GM19043 (cell line): ENCODE measurements at regions not wholly inside any gene's neighbourhood (a gene's known extent, or its start where the extent isn't known, plus 50 kb on each side); places are given as distances from the start of the nearest gene placed in this dataset.

ENCODE experiments used
- ATAC-seq: cut with Tn5 transposase; IDR thresholded peaks from one replicate; pipeline ENCODE4 v1.9.1; 2021; ENCODE audit warnings: low read depth; ENCODE audit not compliant: unreplicated experiment

GRCh38 chr4:63663870-63664269 is 745.4 kb downstream of the TECRL start:
- no peak for ATAC-seq

DNA sequence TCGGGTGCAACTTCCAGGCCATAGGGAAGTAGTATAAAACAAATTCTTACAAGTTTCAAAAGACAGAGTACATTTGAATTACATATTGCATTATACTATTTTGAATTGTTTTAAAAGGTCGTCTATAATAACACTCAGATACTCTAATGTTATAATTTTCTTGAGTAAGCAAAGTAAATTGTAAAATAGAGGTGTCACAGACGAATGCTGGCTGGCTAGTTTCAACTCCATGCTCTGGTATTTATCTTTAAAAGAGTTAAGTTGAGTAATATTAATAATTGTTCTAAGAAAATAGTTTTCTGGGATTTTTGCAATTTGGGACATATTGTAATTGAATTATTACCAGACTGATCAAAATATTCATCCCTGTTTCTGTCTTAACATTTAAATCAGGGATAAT is 764.9 kb downstream of the TECRL start:
- no peak for ATAC-seq

GRCh38 chr4:63637270-63637669 is 772.0 kb downstream of the TECRL start:
- ATAC-seq, result no peak

DNA sequence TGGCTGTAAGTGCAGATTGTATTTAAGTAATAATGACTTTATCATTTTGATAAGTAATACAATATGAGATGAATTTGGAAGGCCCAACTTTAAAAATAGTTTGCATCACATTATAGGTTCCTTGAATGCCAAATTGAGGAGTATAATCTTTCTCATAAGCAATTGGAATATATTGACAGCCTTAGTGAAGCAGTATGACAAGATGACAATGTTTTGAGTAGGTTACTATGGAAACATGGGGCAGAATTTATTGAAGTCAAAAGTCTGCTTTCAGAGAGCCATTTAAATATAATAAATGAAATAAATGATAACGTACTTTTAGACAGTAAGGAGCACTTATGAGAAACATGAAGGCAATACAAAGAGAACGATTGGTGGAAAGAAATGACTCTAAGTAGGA is 776.4 kb downstream of the TECRL start:
- no peak for ATAC-seq

DNA sequence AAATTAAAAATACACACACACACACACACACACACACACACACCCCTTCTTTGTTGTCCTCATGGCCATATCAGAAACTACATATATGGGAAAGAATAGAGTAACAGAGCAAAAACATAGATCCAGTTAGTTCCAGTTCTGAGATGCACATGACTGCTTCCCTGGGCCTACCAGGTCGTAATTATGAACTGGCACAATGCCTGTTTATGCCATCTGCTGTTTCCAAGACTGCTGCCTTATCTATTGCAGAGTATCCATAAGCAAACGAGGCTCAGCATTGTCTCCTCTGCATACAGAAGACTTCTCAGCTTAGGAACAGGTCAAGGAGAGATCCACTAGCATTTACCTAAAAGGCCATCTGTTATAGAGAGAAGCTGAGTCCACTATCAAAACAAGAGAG is 789.0 kb downstream of the TECRL start:
- ATAC-seq, result no peak

GRCh38 chr4:63619771-63620170 is 789.5 kb downstream of the TECRL start:
- ATAC-seq, result no peak

- no peak for ATAC-seq
Observed at GRCh38 chr4:63618883-63619718, 790.1 kb downstream of the TECRL start.

DNA sequence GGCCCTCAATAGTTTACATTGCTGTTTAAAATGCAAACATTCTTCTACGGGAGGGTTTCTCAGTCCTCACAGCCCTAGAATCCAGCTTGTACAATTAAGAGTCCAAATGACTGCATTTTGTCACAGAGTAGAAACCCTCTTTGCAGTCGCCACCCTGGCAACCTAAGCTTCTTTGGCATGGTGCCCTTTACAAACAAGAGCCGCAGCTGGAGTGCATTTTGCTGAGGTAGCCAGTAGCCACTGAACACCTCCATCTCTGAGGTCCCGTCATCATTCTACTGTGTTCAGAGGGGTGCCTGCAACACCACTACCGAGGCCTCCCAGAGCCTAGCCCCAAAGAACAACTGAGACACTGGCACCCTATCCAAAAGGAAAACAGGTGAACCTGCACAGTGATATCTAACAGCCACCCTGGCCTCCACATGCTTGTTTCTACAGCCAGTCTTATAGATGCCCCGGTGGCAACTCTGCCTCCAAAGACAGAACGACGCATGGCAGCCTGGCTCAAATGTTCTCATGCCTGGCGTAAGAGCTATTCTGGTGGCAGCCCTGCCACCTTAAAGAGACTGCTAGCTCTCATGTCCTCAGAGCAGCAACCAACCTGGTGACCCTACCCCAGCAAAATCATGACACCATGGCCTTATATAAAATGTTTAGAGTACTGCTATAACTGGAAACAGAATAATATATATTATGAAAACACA is 801.9 kb downstream of the TECRL start:
- no peak for ATAC-seq

- ATAC-seq, result no peak
Observed at GRCh38 chr4:63589796-63590195, 819.5 kb downstream of the TECRL start.

DNA sequence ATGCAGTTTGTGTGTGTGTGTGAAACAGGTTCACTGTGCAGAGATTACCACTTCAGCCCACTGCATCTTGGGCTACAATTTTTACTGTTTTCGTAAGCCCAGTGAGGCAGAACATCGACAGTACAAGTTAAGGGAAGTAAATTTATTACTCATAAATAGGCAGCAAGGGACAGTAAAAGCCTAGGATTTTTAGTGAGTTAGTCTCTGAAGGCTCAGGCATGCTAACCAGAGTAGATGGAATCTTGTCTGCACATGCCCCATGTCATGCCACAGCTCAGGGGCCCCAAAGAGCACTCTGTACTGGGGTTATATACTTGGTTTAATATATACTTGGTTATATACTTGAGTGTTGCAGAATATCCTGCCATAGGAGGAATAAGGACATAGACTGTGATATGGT is 825.7 kb downstream of the TECRL start:
- ATAC-seq, result no peak

GRCh38 chr4:63583007-63583406 is 826.2 kb downstream of the TECRL start:
- no peak for ATAC-seq

- ATAC-seq, result no peak
Observed at GRCh38 chr4:63580796-63581475, 828.3 kb downstream of the TECRL start.

DNA sequence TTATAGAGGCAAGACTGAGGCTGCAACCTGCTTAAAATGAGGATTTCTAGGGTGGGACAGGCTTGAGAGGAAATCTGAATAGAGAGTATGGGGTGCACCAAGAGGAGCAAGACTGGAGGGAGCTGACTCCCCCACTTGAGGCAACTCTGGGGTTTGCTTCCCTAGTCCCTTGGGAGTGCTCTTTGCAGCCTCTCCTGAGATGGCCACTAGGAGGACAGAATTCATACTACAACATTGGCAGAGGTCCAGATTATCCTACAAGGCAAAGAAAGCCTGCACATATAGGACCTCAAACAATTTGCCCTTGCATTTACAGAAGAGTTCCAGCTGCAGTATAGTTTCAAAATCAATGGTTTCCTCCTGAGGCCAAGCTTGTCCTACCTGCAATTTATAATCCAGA is 830.9 kb downstream of the TECRL start:
- ATAC-seq, result no peak

DNA sequence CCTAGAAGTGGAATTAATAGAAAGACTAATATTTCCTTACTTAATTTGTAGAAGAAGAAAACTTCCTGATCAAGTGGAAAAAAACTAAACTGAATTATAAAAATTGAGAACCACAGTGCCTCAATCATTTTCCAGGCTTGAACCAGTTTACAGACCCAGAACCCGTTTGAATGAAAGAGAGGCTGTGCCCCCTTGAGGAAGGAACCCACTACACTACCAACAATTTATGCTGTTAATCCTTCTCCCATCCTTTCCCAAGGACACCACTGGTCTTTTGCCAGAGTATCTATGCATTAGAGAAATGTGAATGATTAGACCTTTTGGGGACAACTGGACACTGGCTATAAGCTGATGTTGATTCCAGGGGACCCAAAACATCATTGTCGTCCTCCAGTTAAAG is 842.6 kb downstream of the TECRL start:
- no peak for ATAC-seq

DNA sequence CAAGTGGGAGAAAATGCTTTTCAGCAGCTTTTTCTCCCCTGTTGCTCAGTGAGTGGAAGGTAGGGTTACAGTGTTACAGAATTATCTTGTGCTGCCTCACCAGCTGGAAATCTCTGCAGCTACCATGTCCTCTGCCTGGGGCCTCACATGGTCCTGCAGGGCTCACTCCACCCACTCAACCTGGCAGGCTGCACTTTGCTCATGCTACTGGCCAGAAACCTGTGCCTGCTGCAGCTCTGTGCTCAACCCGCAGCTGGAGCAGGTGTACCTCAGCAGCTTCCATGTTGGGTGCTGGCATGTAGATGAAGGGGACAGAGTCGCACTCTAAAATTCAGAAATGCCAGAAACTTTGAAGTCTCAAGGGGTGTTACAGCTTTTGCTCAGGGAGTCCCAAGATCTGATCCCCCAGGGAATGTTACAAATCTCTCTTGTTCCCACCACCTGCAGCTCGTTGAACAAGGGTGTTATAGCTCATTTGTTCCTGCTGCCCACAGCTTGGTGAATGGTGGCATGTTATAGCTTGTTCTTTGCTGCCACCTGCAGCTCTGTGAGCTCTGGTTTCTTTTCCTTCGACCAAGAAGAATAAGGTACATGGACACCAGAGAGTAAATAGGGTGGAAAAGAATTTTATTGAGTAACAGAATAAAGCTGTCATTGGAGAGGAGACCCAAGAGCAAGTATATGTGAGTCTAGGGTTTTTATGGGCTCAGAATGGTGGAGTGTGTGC is 845.8 kb downstream of the TECRL start:
- no peak for ATAC-seq

GRCh38 chr4:63558709-63559108 is 850.5 kb downstream of the TECRL start:
- ATAC-seq, result no peak

- no peak for ATAC-seq
Observed at GRCh38 chr4:63556332-63556731, 852.9 kb downstream of the TECRL start.

DNA sequence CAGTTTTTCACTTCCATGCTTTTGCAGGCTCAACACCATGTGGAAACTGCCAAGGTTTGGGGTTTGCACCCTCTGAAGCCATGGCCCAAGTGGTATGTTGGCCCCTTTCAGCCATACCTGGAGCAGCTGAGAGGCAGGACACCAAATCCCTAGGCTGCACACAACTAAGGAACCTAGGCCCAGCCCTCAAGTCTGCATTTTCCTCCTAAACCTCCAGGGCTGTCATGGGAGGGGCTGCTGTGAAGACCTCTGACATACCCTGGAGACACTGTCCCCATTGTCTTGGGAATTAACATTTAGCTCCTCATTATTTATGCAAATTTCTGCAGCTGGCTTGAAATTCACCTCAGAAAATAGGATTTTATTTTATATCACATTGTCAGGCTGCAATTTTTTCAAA is 856.1 kb downstream of the TECRL start:
- no peak for ATAC-seq

DNA sequence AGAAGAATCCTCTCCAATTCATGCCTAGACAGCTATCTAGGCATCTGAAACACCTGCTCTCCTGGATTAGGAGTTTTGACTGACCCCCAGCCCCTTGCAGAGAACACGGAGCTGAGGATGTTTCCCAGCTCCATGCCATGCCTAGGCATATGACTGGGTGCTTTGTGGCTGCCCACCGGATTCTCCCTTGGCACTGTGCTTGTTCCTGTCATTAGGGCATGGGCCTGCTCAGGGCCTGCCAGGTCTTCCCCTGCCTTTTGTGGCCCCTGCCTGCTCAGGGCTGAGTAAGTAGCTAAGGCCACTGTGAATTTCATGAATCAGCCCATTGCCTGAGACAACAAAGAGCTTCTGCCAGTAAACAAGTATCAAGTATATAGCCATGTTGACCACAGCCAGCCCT is 867.4 kb downstream of the TECRL start:
- ATAC-seq, result no peak

DNA sequence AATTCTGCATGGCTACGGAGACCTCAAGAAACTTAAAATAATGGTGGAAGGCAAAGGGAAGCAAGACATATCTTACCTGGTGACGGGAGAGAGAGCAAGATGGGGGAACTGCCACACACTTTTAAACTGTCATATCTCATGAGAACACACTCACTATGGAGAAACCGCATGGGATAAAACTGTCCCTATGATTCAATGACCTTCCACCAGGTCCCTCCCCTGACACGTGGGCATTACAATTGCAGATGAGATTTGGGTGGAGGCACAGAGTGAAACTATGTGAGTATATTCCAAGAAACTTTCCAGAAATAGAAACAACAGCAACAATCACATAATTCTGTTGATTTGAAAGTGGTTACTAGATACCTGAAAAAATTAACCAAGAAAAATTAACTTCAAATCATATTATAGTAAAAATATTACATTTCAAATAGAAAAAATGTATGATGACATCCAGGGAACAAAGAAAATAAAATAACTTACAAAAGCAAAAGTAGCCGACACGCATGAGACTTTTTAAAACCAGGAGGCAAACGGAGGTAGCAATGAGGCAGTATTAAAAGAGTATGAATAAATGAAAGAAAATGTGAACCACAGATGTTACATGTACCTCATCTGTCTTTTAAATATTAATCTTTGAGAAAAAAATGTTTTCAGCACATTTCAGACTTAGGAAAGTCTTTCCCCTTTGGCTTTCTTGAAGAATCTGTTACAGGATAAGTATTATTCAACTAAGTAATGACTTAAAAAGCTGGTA is 879.5 kb downstream of the TECRL start:
- no peak for ATAC-seq
